Upper lobe of left lung (tissue), 4 donors: ENCODE measurements at regions not wholly inside any gene's neighbourhood (a gene's known extent, or its start where the extent isn't known, plus 50 kb on each side); places are given as distances from the start of the nearest gene placed in this dataset.

ENCODE experiments used
- CTCF ChIP-seq, 6 experiments: fragments of 450-650 bp in 4 of 6; fragments of 200-600 bp in 2 of 6; sonication (generic) in 2 of 6; IDR thresholded peaks; one replicate each; pipeline ENCODE4 v1.5.1; 2016 to 2019; ENCODE audit warnings: antibody characterized with exemption in 6 of 6
- EP300 ChIP-seq, 4 donors: sonication (generic); formaldehyde crosslinking; IDR thresholded peaks; one replicate each; pipeline ENCODE4 v1.5.1; 2017; ENCODE audit warnings: antibody characterized with exemption in 4 of 4, control low read depth in 2 of 4
- POLR2A ChIP-seq, 4 donors: fragments of 450-650 bp; IDR thresholded peaks; one replicate each; pipeline ENCODE4 v1.5.1; 2016 to 2017; ENCODE audit warnings: antibody characterized with exemption in 4 of 4, mild to moderate bottlenecking in 2 of 4
- POLR2AphosphoS5 ChIP-seq, 2 donors: sonication (generic); formaldehyde crosslinking; IDR thresholded peaks; one replicate each; pipeline ENCODE4 v1.5.1; 2017; ENCODE audit warnings: antibody characterized with exemption in 2 of 2

- TF ChIP-seq POLR2A (IDR thresholded peaks at IDR 0.05), result no peak
- no peak for TF ChIP-seq CTCF (IDR thresholded peaks at IDR 0.05)
- no peak for TF ChIP-seq EP300 (IDR thresholded peaks at IDR 0.05)
- TF ChIP-seq POLR2AphosphoS5 (IDR thresholded peaks at IDR 0.05), result no peak
These were observed 1206.6 kb upstream of the RAG2 start for GRCh38 chr11:37804666-37805065.
